DND-41 (cell line): ENCODE measurements at regions not wholly inside any gene's neighbourhood (a gene's known extent, or its start where the extent isn't known, plus 50 kb on each side); places are given as distances from the start of the nearest gene placed in this dataset.
"Not testable (repeated sequence)": the region's sequence is repeated elsewhere in the genome, so short reads cannot be mapped to it uniquely, and the experiment has no call there.

Source experiments
- ATAC-seq: fragments of 200-7000 bp; cut with Tn5 transposase; 3 replicates; pipeline ENCODE4 v1.9.1; 2021; ENCODE audit warnings: low read depth; ENCODE audit not compliant: insufficient read depth
- DNase-seq: peaks from one replicate; pipeline ENCODE4 v3.0.0-alpha.2; 2020
- H2AFZ ChIP-seq: 2 replicates; pipeline ENCODE4 v1.6.0; 2012; ENCODE audit warnings: low read depth, low read length
- H3K27ac ChIP-seq: 2 replicates; pipeline ENCODE4 v1.5.1; 2012; ENCODE audit warnings: low read length, inconsistent platforms
- H3K27me3 ChIP-seq: fragments of 200-600 bp; sonication (generic); 2 replicates; pipeline ENCODE4 v1.6.0; 2012; ENCODE audit warnings: low read length, mild to moderate bottlenecking, inconsistent platforms; ENCODE audit not compliant: insufficient read depth, poor library complexity
- H3K36me3 ChIP-seq: 2 replicates; pipeline ENCODE4 v1.5.1; 2012; ENCODE audit warnings: low read length, inconsistent platforms; ENCODE audit not compliant: insufficient read depth
- H3K4me1 ChIP-seq: 2 replicates; pipeline ENCODE4 v1.5.1; 2012; ENCODE audit warnings: mild to moderate bottlenecking, low read length; ENCODE audit not compliant: insufficient read depth
- H3K4me2 ChIP-seq: 2 replicates; pipeline ENCODE4 v1.6.0; 2012; ENCODE audit warnings: mild to moderate bottlenecking, moderate library complexity, low read length, inconsistent platforms; ENCODE audit not compliant: insufficient read depth
- H3K4me3 ChIP-seq, 2 experiments: fragments of 200-600 bp in 1 of 2; shearing (Covaris generic) in 1 of 2; 2 replicates each; pipeline ENCODE4 v1.5.1; 2012 to 2016; ENCODE audit warnings: inconsistent platforms in 2 of 2, low read length in 2 of 2, mild to moderate bottlenecking in 2 of 2, low read depth in 1 of 2, moderate library complexity in 1 of 2
- H3K79me2 ChIP-seq: 2 replicates; pipeline ENCODE4 v1.6.0; 2012; ENCODE audit warnings: low read length, inconsistent platforms; ENCODE audit not compliant: insufficient read depth
- H3K9ac ChIP-seq: 2 replicates; pipeline ENCODE4 v1.6.0; 2012; ENCODE audit warnings: low read depth, mild to moderate bottlenecking, inconsistent platforms, low read length, moderate library complexity
- H3K9me3 ChIP-seq: 2 replicates; pipeline ENCODE4 v1.5.1; 2012; ENCODE audit warnings: low read length, moderate library complexity, mild to moderate bottlenecking, inconsistent platforms; ENCODE audit not compliant: insufficient read depth, severe bottlenecking
- H4K20me1 ChIP-seq: 2 replicates; pipeline ENCODE4 v1.6.0; 2012; ENCODE audit warnings: low read length; ENCODE audit not compliant: insufficient read depth
- CTCF ChIP-seq: IDR thresholded peaks from 2 replicates; pipeline ENCODE4 v1.5.1; 2012; ENCODE audit warnings: borderline replicate concordance, low read length, moderate library complexity, mild to moderate bottlenecking; ENCODE audit not compliant: poor library complexity, severe bottlenecking; ENCODE audit errors: extremely low read depth
- EZH2 ChIP-seq: IDR thresholded peaks from 3 replicates; pipeline ENCODE4 v1.6.1; 2012; ENCODE audit warnings: borderline replicate concordance, low read depth, mild to moderate bottlenecking, moderate library complexity, low read length, inconsistent platforms; ENCODE audit not compliant: severe bottlenecking

GRCh38 chr3:165994293-165994692, 157.1 kb upstream of the BCHE start:
- no peak for DNase-seq
- Histone ChIP-seq H2AFZ (no peak overlapping the region), H3K27me3 (no peaks in the 10 kb centered on the region), H3K36me3 (no peaks in the 10 kb centered on the region), H3K4me2 (no peak overlapping the region), H3K27ac (no peak overlapping the region), H3K9ac (no peak overlapping the region), H3K9me3 (no peaks in the 10 kb centered on the region), H3K79me2 (no peaks in the 10 kb centered on the region), H4K20me1 (no peaks in the 10 kb centered on the region), H3K4me1 (no peaks in the 10 kb centered on the region), H3K4me3 (no peak overlapping the region)
- ATAC-seq = no peak
- TF ChIP-seq CTCF (no peak), EZH2 (no peak)

GRCh38 chr3:165984589-165984988, 147.4 kb upstream of the BCHE start:
- Histone ChIP-seq H3K79me2 (no peaks in the 10 kb centered on the region), H3K9ac (no peak overlapping the region), H3K36me3 (no peaks in the 10 kb centered on the region), H3K4me1 (no peaks in the 10 kb centered on the region), H3K9me3 (no peaks in the 10 kb centered on the region), H3K27ac (no peak overlapping the region), H2AFZ (no peak overlapping the region), H3K4me3 (no peak overlapping the region), H3K4me2 (no peak overlapping the region), H3K27me3 (no peaks in the 10 kb centered on the region), H4K20me1 (no peaks in the 10 kb centered on the region)
- TF ChIP-seq CTCF (no peak), EZH2 (no peak)
- DNase-seq = no peak
- no peak for ATAC-seq

- H3K27me3 ChIP-seq = no peaks in the 10 kb centered on the region
- H3K9me3 ChIP-seq = no peaks in the 10 kb centered on the region
- no peak overlapping the region for H2AFZ ChIP-seq
- ATAC-seq (no peak), DNase-seq (no peak)
- no peak for TF ChIP-seq CTCF
- no peak for TF ChIP-seq EZH2
- H3K79me2 ChIP-seq = no peaks in the 10 kb centered on the region
- no peak overlapping the region for H3K4me2 ChIP-seq
- no peaks in the 10 kb centered on the region for H3K4me1 ChIP-seq
- no peaks in the 10 kb centered on the region for H4K20me1 ChIP-seq
- H3K4me3 ChIP-seq = no peak overlapping the region
- H3K9ac ChIP-seq = no peak overlapping the region
- no peaks in the 10 kb centered on the region for H3K36me3 ChIP-seq
- H3K27ac ChIP-seq = no peak overlapping the region
Observed at GRCh38 chr3:165983284-165983683, 146.1 kb upstream of the BCHE start.

GRCh38 chr3:165981318-165981717, 144.1 kb upstream of the BCHE start:
- Histone ChIP-seq H3K9ac (no peak overlapping the region), H3K27ac (no peak overlapping the region), H3K79me2 (no peaks in the 10 kb centered on the region), H3K27me3 (no peaks in the 10 kb centered on the region), H4K20me1 (no peaks in the 10 kb centered on the region), H3K36me3 (no peaks in the 10 kb centered on the region), H3K9me3 (no peaks in the 10 kb centered on the region), H3K4me3 (no peak overlapping the region), H3K4me2 (no peak overlapping the region), H2AFZ (no peak overlapping the region), H3K4me1 (no peaks in the 10 kb centered on the region)
- DNase-seq (no peak), ATAC-seq (no peak)
- TF ChIP-seq CTCF (no peak), EZH2 (no peak)

- H3K4me2 ChIP-seq, H3K36me3 ChIP-seq, H3K79me2 ChIP-seq, H3K4me1 ChIP-seq, H2AFZ ChIP-seq, H3K9ac ChIP-seq, H3K27me3 ChIP-seq, ATAC-seq, DNase-seq, H3K9me3 ChIP-seq, H3K27ac ChIP-seq, H3K4me3 ChIP-seq, H4K20me1 ChIP-seq: not testable (repeated sequence)
Observed at GRCh38 chr3:165960825-165961224, 123.6 kb upstream of the BCHE start.
